Esophagus muscularis mucosa (tissue), 4 donors: ENCODE measurements at regions not wholly inside any gene's neighbourhood (a gene's known extent, or its start where the extent isn't known, plus 50 kb on each side); places are given as distances from the start of the nearest gene placed in this dataset.
"Not testable (repeated sequence)": the region's sequence is repeated elsewhere in the genome, so short reads cannot be mapped to it uniquely, and the experiment has no call there.

Experiments
- EP300 ChIP-seq: sonication (generic); formaldehyde crosslinking; IDR thresholded peaks from one replicate; pipeline ENCODE4 v1.6.1; 2017; ENCODE audit warnings: antibody characterized with exemption
- POLR2A ChIP-seq: fragments of 450-650 bp; IDR thresholded peaks from one replicate; pipeline ENCODE4 v1.6.1; 2017; ENCODE audit warnings: antibody characterized with exemption, moderate library complexity, mild to moderate bottlenecking, low read depth
- POLR2AphosphoS5 ChIP-seq, 2 donors: sonication (generic); formaldehyde crosslinking; IDR thresholded peaks; one replicate each; pipeline ENCODE4 v1.6.1; 2017; ENCODE audit warnings: antibody characterized with exemption in 2 of 2
- TF ChIP-seq, protein P1 (sequence below), 3 experiments: fragments of 200-600 bp in 2 of 3; fragments of 450-650 bp in 1 of 3; sonication (generic) in 2 of 3; IDR thresholded peaks; one replicate each; pipeline ENCODE4 v1.5.1; 2017 to 2019; ENCODE audit warnings: antibody characterized with exemption in 3 of 3, mild to moderate bottlenecking in 2 of 3, moderate library complexity in 1 of 3

DNA sequence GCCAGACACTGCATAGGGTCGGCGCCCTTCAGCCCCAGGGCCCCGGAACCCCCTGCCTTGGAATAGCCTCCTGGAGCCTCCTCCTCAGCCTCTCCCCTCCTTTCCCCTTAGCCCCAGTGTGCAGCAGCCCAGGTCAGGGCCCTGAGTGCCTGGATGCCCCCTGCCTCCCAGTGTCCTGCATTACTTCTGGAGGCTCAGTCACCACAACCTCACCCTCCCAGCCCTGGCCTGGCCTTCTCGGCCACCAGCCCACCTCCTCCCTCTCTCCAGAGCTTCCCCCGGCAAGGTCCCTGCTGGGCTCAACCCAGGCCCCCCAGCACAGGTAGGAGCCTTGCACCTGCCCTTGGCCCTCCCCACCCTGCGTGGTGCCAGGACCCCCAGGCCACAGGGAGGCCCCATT is 119.0 kb downstream of the TMEM121 start:
- TF ChIP-seq POLR2A; EP300; POLR2AphosphoS5 (IDR thresholded peaks at IDR 0.05): not testable (repeated sequence)
- TF ChIP-seq, protein P1, sequence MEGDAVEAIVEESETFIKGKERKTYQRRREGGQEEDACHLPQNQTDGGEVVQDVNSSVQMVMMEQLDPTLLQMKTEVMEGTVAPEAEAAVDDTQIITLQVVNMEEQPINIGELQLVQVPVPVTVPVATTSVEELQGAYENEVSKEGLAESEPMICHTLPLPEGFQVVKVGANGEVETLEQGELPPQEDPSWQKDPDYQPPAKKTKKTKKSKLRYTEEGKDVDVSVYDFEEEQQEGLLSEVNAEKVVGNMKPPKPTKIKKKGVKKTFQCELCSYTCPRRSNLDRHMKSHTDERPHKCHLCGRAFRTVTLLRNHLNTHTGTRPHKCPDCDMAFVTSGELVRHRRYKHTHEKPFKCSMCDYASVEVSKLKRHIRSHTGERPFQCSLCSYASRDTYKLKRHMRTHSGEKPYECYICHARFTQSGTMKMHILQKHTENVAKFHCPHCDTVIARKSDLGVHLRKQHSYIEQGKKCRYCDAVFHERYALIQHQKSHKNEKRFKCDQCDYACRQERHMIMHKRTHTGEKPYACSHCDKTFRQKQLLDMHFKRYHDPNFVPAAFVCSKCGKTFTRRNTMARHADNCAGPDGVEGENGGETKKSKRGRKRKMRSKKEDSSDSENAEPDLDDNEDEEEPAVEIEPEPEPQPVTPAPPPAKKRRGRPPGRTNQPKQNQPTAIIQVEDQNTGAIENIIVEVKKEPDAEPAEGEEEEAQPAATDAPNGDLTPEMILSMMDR (IDR thresholded peaks at IDR 0.05), result not testable (repeated sequence)
